ENCODE measurements at regions not wholly inside any gene's neighbourhood (a gene's known extent, or its start where the extent isn't known, plus 50 kb on each side); places are given as distances from the start of the nearest gene placed in this dataset.
A peak's percentile ranks its signal among the peaks of the same experiment; 100 is the strongest.

GRCh38 chr2:35931115-35931514 is 424.5 kb upstream of the CRIM1 start:
- Histone ChIP-seq H3K27me3 (ENCODE audit: insufficient read depth, low read length) (no peaks in the 10 kb centered on the region), H3K36me3 (ENCODE audit: insufficient read depth, low read length) (no peaks in the 10 kb centered on the region), H3K27ac (ENCODE audit: low read depth, low read length) (no peak overlapping the region), H3K9me3 (ENCODE audit: control insufficient read depth in 1 of 2, low read length in 2 of 2) (no peaks in the 10 kb centered on the region), H3K4me3 (ENCODE audit: low read length in 2 of 2) (no peak overlapping the region), H3K4me1 (ENCODE audit: insufficient read depth, low read length) (no peaks in the 10 kb centered on the region)
- ChIA-PET CTCF (ENCODE audit: partially characterized antibody) (no interaction called here), POLR2A (ENCODE audit: partially characterized antibody) (no interaction called here)
- no peak for DNase-seq
- Mint-ChIP-seq H3K4me3 (no peak overlapping the region), H3K4me1 (peaks cover 0 to 1% (median 0%) of the 10 kb centered on the region in 4 donors), H3K27me3 (peaks cover 1 to 4% of the 10 kb centered on the region in 2 donors), H3K36me3 (no peaks in the 10 kb centered on the region), H3K9me3 (peaks cover 0 to 2% (median 0%) of the 10 kb centered on the region in 8 donors), H3K27ac (no peak overlapping the region)
- intact Hi-C loops (cut with micrococcal nuclease) = no loop called here

GRCh38 chr2:35929551-35929950 is 426.0 kb upstream of the CRIM1 start:
- H3K27ac Mint-ChIP-seq = no peak overlapping the region
- Histone ChIP-seq H3K27me3 (ENCODE audit: insufficient read depth, low read length) (no peaks in the 10 kb centered on the region), H3K4me3 (ENCODE audit: low read length in 2 of 2) (no peak overlapping the region), H3K36me3 (ENCODE audit: insufficient read depth, low read length) (no peaks in the 10 kb centered on the region), H3K9me3 (ENCODE audit: control insufficient read depth in 1 of 2, low read length in 2 of 2) (no peaks in the 10 kb centered on the region), H3K27ac (ENCODE audit: low read depth, low read length) (no peak overlapping the region), H3K4me1 (ENCODE audit: insufficient read depth, low read length) (no peaks in the 10 kb centered on the region)
- H3K36me3 Mint-ChIP-seq = no peaks in the 10 kb centered on the region
- no peak for DNase-seq
- peaks cover 1 to 4% of the 10 kb centered on the region in 2 donors for H3K27me3 Mint-ChIP-seq
- peaks cover 0 to 1% (median 0%) of the 10 kb centered on the region in 4 donors for H3K4me1 Mint-ChIP-seq
- H3K4me3 Mint-ChIP-seq = no peak overlapping the region
- POLR2A ChIA-PET (ENCODE audit: partially characterized antibody) = no interaction called here
- CTCF ChIA-PET (ENCODE audit: partially characterized antibody) = interaction anchor here (1.3 kb wide), 1 partner anchor 10 kb away, joined by 4 read pairs; no protein-coding TSS in a partner anchor
- peaks cover 0 to 2% (median 0%) of the 10 kb centered on the region in 8 donors for H3K9me3 Mint-ChIP-seq
- intact Hi-C loops (cut with micrococcal nuclease) = no loop called here

- no peak overlapping the region for H3K27ac Mint-ChIP-seq
- POLR2A ChIA-PET (ENCODE audit: partially characterized antibody) = no interaction called here
These were observed 435.5 kb upstream of the CRIM1 start for GRCh38 chr2:35920061-35920460.

GRCh38 chr2:35915261-35915660 is 440.3 kb upstream of the CRIM1 start:
- H3K36me3 ChIP-seq (ENCODE audit: insufficient read depth, low read length) = no peaks in the 10 kb centered on the region
- no peak overlapping the region for H3K4me3 ChIP-seq (ENCODE audit: low read length in 2 of 2)
- Mint-ChIP-seq H3K9me3 (no peaks in the 10 kb centered on the region), H3K4me1 (peaks cover 0 to 1% (median 0%) of the 10 kb centered on the region in 4 donors), H3K27me3 (no peaks in the 10 kb centered on the region), H3K27ac (no peak overlapping the region), H3K36me3 (no peaks in the 10 kb centered on the region), H3K4me3 (no peak overlapping the region)
- H3K4me1 ChIP-seq (ENCODE audit: insufficient read depth, low read length) = no peaks in the 10 kb centered on the region
- CTCF ChIA-PET (ENCODE audit: partially characterized antibody) = no interaction called here
- no peaks in the 10 kb centered on the region for H3K9me3 ChIP-seq (ENCODE audit: control insufficient read depth in 1 of 2, low read length in 2 of 2)
- H3K27me3 ChIP-seq (ENCODE audit: insufficient read depth, low read length) = no peaks in the 10 kb centered on the region
- POLR2A ChIA-PET (ENCODE audit: partially characterized antibody) = no interaction called here
- intact Hi-C loops (cut with micrococcal nuclease) = no loop called here
- no peak for DNase-seq
- H3K27ac ChIP-seq (ENCODE audit: low read depth, low read length) = no peak overlapping the region

More at GRCh38 chr2:35920061-35920460, 435.5 kb upstream of the CRIM1 start:
- Histone ChIP-seq H3K4me1 (ENCODE audit: insufficient read depth, low read length) (no peaks in the 10 kb centered on the region), H3K36me3 (ENCODE audit: insufficient read depth, low read length) (no peaks in the 10 kb centered on the region), H3K4me3 (ENCODE audit: low read length in 2 of 2) (no peak overlapping the region), H3K27ac (ENCODE audit: low read depth, low read length) (no peak overlapping the region), H3K27me3 (ENCODE audit: insufficient read depth, low read length) (no peaks in the 10 kb centered on the region), H3K9me3 (ENCODE audit: control insufficient read depth in 1 of 2, low read length in 2 of 2) (no peaks in the 10 kb centered on the region)
- no peak overlapping the region for H3K4me3 Mint-ChIP-seq
- H3K27me3 Mint-ChIP-seq = no peaks in the 10 kb centered on the region
- intact Hi-C loops (cut with micrococcal nuclease) = no loop called here
- peaks cover 0 to 1% (median 0%) of the 10 kb centered on the region in 4 donors for H3K4me1 Mint-ChIP-seq
- no peaks in the 10 kb centered on the region for H3K36me3 Mint-ChIP-seq
- CTCF ChIA-PET (ENCODE audit: partially characterized antibody) = no interaction called here
- no peak for DNase-seq
- H3K9me3 Mint-ChIP-seq = no peaks in the 10 kb centered on the region

- ChIA-PET CTCF (ENCODE audit: partially characterized antibody) (no interaction called here), POLR2A (ENCODE audit: partially characterized antibody) (no interaction called here)
- H3K27me3 Mint-ChIP-seq = no peaks in the 10 kb centered on the region
- intact Hi-C loops (cut with micrococcal nuclease) = no loop called here
- peaks cover 11 to 20% (median 15%) of the 10 kb centered on the region in 4 donors for H3K4me1 Mint-ChIP-seq
- no peaks in the 10 kb centered on the region for H3K36me3 Mint-ChIP-seq
- H3K4me3 ChIP-seq (ENCODE audit: low read length in 2 of 2) = peak overlapping the region in 1 of 2 donors; percentile 3
- no peak overlapping the region for H3K27ac ChIP-seq (ENCODE audit: low read depth, low read length)
- H3K36me3 ChIP-seq (ENCODE audit: insufficient read depth, low read length) = no peaks in the 10 kb centered on the region
- no peaks in the 10 kb centered on the region for H3K9me3 ChIP-seq (ENCODE audit: control insufficient read depth in 1 of 2, low read length in 2 of 2)
- peak overlapping the region; percentile 78 to 94 (median 88) for H3K4me3 Mint-ChIP-seq
- H3K4me1 ChIP-seq (ENCODE audit: insufficient read depth, low read length) = peaks cover 14% of the 10 kb centered on the region
- DNase-seq = peak in 1 of 5 donors; percentile 3
- H3K27ac Mint-ChIP-seq = peak overlapping the region in 5 of 7 donors; percentile 11 to 91 (median 83)
- no peaks in the 10 kb centered on the region for H3K9me3 Mint-ChIP-seq
- no peaks in the 10 kb centered on the region for H3K27me3 ChIP-seq (ENCODE audit: insufficient read depth, low read length)
These were observed 463.6 kb upstream of the CRIM1 start for GRCh38 chr2:35891936-35892335.

GRCh38 chr2:35891528-35891927 is 464.1 kb upstream of the CRIM1 start:
- Histone ChIP-seq H3K4me1 (ENCODE audit: insufficient read depth, low read length) (peaks cover 14% of the 10 kb centered on the region), H3K27me3 (ENCODE audit: insufficient read depth, low read length) (no peaks in the 10 kb centered on the region), H3K4me3 (ENCODE audit: low read length in 2 of 2) (no peak overlapping the region), H3K9me3 (ENCODE audit: control insufficient read depth in 1 of 2, low read length in 2 of 2) (no peaks in the 10 kb centered on the region), H3K27ac (ENCODE audit: low read depth, low read length) (no peak overlapping the region), H3K36me3 (ENCODE audit: insufficient read depth, low read length) (no peaks in the 10 kb centered on the region)
- no peak for DNase-seq
- intact Hi-C loops (cut with micrococcal nuclease) = no loop called here
- H3K27me3 Mint-ChIP-seq = no peaks in the 10 kb centered on the region
- peak overlapping the region in 3 of 7 donors; percentile 5 to 91 (median 60) for H3K27ac Mint-ChIP-seq
- POLR2A ChIA-PET (ENCODE audit: partially characterized antibody) = no interaction called here
- CTCF ChIA-PET (ENCODE audit: partially characterized antibody) = no interaction called here
- H3K9me3 Mint-ChIP-seq = no peaks in the 10 kb centered on the region
- H3K4me3 Mint-ChIP-seq = peak overlapping the region; percentile 78 to 94 (median 88)
- no peaks in the 10 kb centered on the region for H3K36me3 Mint-ChIP-seq
- peaks cover 11 to 20% (median 15%) of the 10 kb centered on the region in 4 donors for H3K4me1 Mint-ChIP-seq

- no peaks in the 10 kb centered on the region for H3K27me3 ChIP-seq (ENCODE audit: insufficient read depth, low read length)
- DNase-seq = no peak
- POLR2A ChIA-PET (ENCODE audit: partially characterized antibody) = no interaction called here
- H3K4me3 ChIP-seq (ENCODE audit: low read length in 2 of 2) = no peak overlapping the region
- H3K4me1 ChIP-seq (ENCODE audit: insufficient read depth, low read length) = peaks cover 6% of the 10 kb centered on the region
- H3K9me3 Mint-ChIP-seq = no peaks in the 10 kb centered on the region
- CTCF ChIA-PET (ENCODE audit: partially characterized antibody) = no interaction called here
- no peaks in the 10 kb centered on the region for H3K36me3 ChIP-seq (ENCODE audit: insufficient read depth, low read length)
- no peak overlapping the region for H3K27ac ChIP-seq (ENCODE audit: low read depth, low read length)
- intact Hi-C loops (cut with micrococcal nuclease) = loop anchor here (10.0 kb wide), 1 partner anchor 468 kb away; the partner anchor contains the start of gene CRIM1
- no peak overlapping the region for H3K4me3 Mint-ChIP-seq
- no peaks in the 10 kb centered on the region for H3K27me3 Mint-ChIP-seq
- H3K36me3 Mint-ChIP-seq = no peaks in the 10 kb centered on the region
- H3K27ac Mint-ChIP-seq = no peak overlapping the region
- peaks cover 6 to 7% (median 7%) of the 10 kb centered on the region in 4 donors for H3K4me1 Mint-ChIP-seq
- no peaks in the 10 kb centered on the region for H3K9me3 ChIP-seq (ENCODE audit: control insufficient read depth in 1 of 2, low read length in 2 of 2)
These were observed 468.4 kb upstream of the CRIM1 start for GRCh38 chr2:35887146-35887545.

- Mint-ChIP-seq H3K9me3 (no peaks in the 10 kb centered on the region), H3K4me1 (no peaks in the 10 kb centered on the region), H3K27me3 (peaks cover 0 to 3% of the 10 kb centered on the region in 2 donors), H3K4me3 (no peak overlapping the region), H3K27ac (no peak overlapping the region), H3K36me3 (no peaks in the 10 kb centered on the region)
- H3K36me3 ChIP-seq (ENCODE audit: insufficient read depth, low read length) = no peaks in the 10 kb centered on the region
- DNase-seq = no peak
- no peak overlapping the region for H3K27ac ChIP-seq (ENCODE audit: low read depth, low read length)
- ChIA-PET CTCF (ENCODE audit: partially characterized antibody) (no interaction called here), POLR2A (ENCODE audit: partially characterized antibody) (no interaction called here)
- H3K27me3 ChIP-seq (ENCODE audit: insufficient read depth, low read length) = no peaks in the 10 kb centered on the region
- intact Hi-C loops (cut with micrococcal nuclease) = no loop called here
- H3K4me1 ChIP-seq (ENCODE audit: insufficient read depth, low read length) = no peaks in the 10 kb centered on the region
- no peak overlapping the region for H3K4me3 ChIP-seq (ENCODE audit: low read length in 2 of 2)
- H3K9me3 ChIP-seq (ENCODE audit: control insufficient read depth in 1 of 2, low read length in 2 of 2) = no peaks in the 10 kb centered on the region
These were observed 481.7 kb upstream of the CRIM1 start for GRCh38 chr2:35873921-35874320.

All from CD4-positive, alpha-beta memory T cell (primary cell).